ENCODE measurements at regions not wholly inside any gene's neighbourhood (a gene's known extent, or its start where the extent isn't known, plus 50 kb on each side); places are given as distances from the start of the nearest gene placed in this dataset.

DNA sequence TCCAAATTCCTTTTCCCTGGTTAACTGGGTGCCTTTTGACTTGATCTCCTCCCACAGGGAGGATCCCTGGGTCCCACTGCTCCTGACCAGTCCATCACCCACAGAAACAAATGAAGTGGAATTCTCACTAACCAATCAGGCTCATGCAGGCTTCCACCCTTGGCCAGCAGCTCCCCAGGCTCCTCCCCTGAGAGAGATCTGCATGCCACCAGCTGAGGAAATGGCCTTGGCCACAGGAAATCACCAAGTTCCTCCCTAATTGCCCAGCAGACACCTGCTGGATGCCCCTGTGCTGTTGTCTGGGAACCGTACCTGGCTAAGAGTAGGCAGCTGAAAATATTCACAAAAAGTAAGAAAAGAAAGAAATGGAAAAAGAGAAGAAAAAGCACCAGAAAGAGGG is 207.4 kb downstream of the NCK2 start:
- H3K36me3 Mint-ChIP-seq = no peaks in the 10 kb centered on the region
- H3K4me1 Mint-ChIP-seq = peaks cover 14 to 36% (median 24%) of the 10 kb centered on the region in 3 donors
- peak overlapping the region in 2 of 6 donors; percentile 56 to 61 for H3K27ac Mint-ChIP-seq
- peaks cover 0 to 16% (median 2%) of the 10 kb centered on the region in 3 donors for H3K27me3 Mint-ChIP-seq
- peaks cover 0 to 2% (median 0%) of the 10 kb centered on the region in 7 donors for H3K9me3 Mint-ChIP-seq
- H3K4me3 Mint-ChIP-seq = no peak overlapping the region
- DNase-seq (no peak), ATAC-seq (ENCODE audit: low read depth in 2 of 2) (no peak)

- Mint-ChIP-seq H3K27ac (no peak overlapping the region), H3K27me3 (peaks cover 0 to 16% (median 10%) of the 10 kb centered on the region in 3 donors), H3K36me3 (no peaks in the 10 kb centered on the region), H3K4me3 (no peak overlapping the region), H3K4me1 (peaks cover 14 to 36% (median 24%) of the 10 kb centered on the region in 3 donors), H3K9me3 (peaks cover 0 to 2% (median 0%) of the 10 kb centered on the region in 7 donors)
- ATAC-seq (ENCODE audit: low read depth in 2 of 2) = no peak
- DNase-seq = no peak
These were observed 206.6 kb downstream of the NCK2 start for GRCh38 chr2:105951384-105951694.

- peak overlapping the region in 2 of 6 donors; percentile 81 to 92 for H3K27ac Mint-ChIP-seq
- H3K27me3 Mint-ChIP-seq = peaks cover 2 to 16% (median 10%) of the 10 kb centered on the region in 3 donors
- no peak for DNase-seq
- H3K4me3 Mint-ChIP-seq = peak overlapping the region in 2 of 8 donors; percentile 2 to 49
- peaks cover 0 to 2% (median 0%) of the 10 kb centered on the region in 7 donors for H3K9me3 Mint-ChIP-seq
- ATAC-seq (ENCODE audit: low read depth in 2 of 2) = no peak
- no peaks in the 10 kb centered on the region for H3K36me3 Mint-ChIP-seq
- H3K4me1 Mint-ChIP-seq = peaks cover 14 to 33% (median 24%) of the 10 kb centered on the region in 3 donors
These were observed 206.0 kb downstream of the NCK2 start for GRCh38 chr2:105950521-105951383.

GRCh38 chr2:105943977-105944376 is 199.3 kb downstream of the NCK2 start:
- Mint-ChIP-seq H3K9me3 (peaks cover 0 to 17% (median 10%) of the 10 kb centered on the region in 7 donors), H3K36me3 (no peaks in the 10 kb centered on the region), H3K27me3 (peaks cover 6 to 10% (median 9%) of the 10 kb centered on the region in 3 donors), H3K4me3 (no peak overlapping the region), H3K4me1 (peaks cover 0 to 4% (median 4%) of the 10 kb centered on the region in 3 donors), H3K27ac (no peak overlapping the region)
- DNase-seq (no peak), ATAC-seq (ENCODE audit: low read depth in 2 of 2) (no peak)

Measured in naive B cell (primary cell).